KMS-11 (cell line): ENCODE measurements at regions not wholly inside any gene's neighbourhood (a gene's known extent, or its start where the extent isn't known, plus 50 kb on each side); places are given as distances from the start of the nearest gene placed in this dataset.

ENCODE experiments used
- H2AFZ ChIP-seq: fragments of 200-600 bp; sonication (generic); 2 replicates; pipeline ENCODE4 v1.6.1; 2016; ENCODE audit warnings: antibody characterized with exemption, mixed run types, low read depth
- H3K27ac ChIP-seq: fragments of 200-600 bp; sonication (generic); 2 replicates; pipeline ENCODE4 v1.6.1; 2016; ENCODE audit warnings: mild to moderate bottlenecking, mixed run types
- H3K27me3 ChIP-seq: fragments of 200-600 bp; sonication (generic); 2 replicates; pipeline ENCODE4 v1.6.1; 2017; ENCODE audit warnings: mild to moderate bottlenecking, low read depth, mixed run types, moderate library complexity; ENCODE audit not compliant: insufficient read depth
- H3K36me3 ChIP-seq: fragments of 200-600 bp; sonication (generic); 2 replicates; pipeline ENCODE4 v1.6.1; 2017; ENCODE audit warnings: mild to moderate bottlenecking, mixed run types; ENCODE audit not compliant: insufficient read depth
- H3K4me1 ChIP-seq: fragments of 200-600 bp; sonication (generic); 2 replicates; pipeline ENCODE4 v1.6.1; 2016; ENCODE audit warnings: mild to moderate bottlenecking, low read depth, mixed run types; ENCODE audit not compliant: poor library complexity, severe bottlenecking
- H3K4me2 ChIP-seq: fragments of 200-600 bp; sonication (generic); 2 replicates; pipeline ENCODE4 v1.7.0; 2016; ENCODE audit warnings: mild to moderate bottlenecking, mixed run types
- H3K4me3 ChIP-seq: fragments of 200-600 bp; sonication (generic); IDR thresholded peaks from 2 replicates; pipeline ENCODE4 v1.6.1; 2017; ENCODE audit warnings: low read depth, low read length, mixed read lengths; ENCODE audit not compliant: insufficient read depth
- H3K79me2 ChIP-seq: fragments of 200-600 bp; sonication (generic); 2 replicates; pipeline ENCODE4 v1.6.1; 2016; ENCODE audit warnings: low read depth, mixed run types; ENCODE audit not compliant: insufficient read depth
- H3K9ac ChIP-seq: fragments of 200-600 bp; sonication (generic); 2 replicates; pipeline ENCODE4 v1.6.1; 2016; ENCODE audit warnings: mild to moderate bottlenecking, mixed run types
- H4K20me1 ChIP-seq: fragments of 200-600 bp; sonication (generic); 2 replicates; pipeline ENCODE4 v1.6.1; 2016; ENCODE audit warnings: mild to moderate bottlenecking, mixed run types; ENCODE audit not compliant: insufficient read depth
- TF ChIP-seq, protein P1 (sequence below): fragments of 200-600 bp; sonication (generic); conservative IDR thresholded peaks from 2 replicates; pipeline ENCODE4 v1.6.1; 2017; ENCODE audit warnings: low read depth, mild to moderate bottlenecking, antibody characterized with exemption, low read length, moderate library complexity, mixed read lengths

DNA sequence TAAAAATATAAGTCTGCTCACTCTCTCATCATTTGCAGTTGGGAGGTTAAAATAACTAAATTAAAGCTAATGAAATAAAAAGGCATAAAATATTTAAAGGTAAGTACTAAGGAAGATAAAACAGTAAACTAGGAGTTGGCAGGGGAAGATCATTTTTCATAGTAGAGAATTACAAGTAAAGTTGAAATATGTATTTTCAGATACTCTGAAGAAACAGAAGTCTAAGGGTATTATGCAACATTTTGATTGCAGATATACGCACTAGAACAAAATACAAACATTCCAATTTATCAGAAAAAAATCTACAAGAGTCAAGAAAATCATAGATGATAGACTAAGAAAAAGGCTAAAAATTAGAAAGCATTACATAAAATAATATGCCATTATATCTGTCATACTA is 167.6 kb upstream of the CTAGE1 start:
- Histone ChIP-seq H3K4me1 (peaks cover 2% of the 10 kb centered on the region), H3K4me2 (no peak overlapping the region), H3K9ac (no peak overlapping the region), H3K27ac (no peak overlapping the region), H2AFZ (no peak overlapping the region), H3K79me2 (no peaks in the 10 kb centered on the region), H3K27me3 (no peaks in the 10 kb centered on the region), H4K20me1 (no peaks in the 10 kb centered on the region), H3K36me3 (no peaks in the 10 kb centered on the region), H3K4me3 (no peak overlapping the region)
- TF ChIP-seq, protein P1, sequence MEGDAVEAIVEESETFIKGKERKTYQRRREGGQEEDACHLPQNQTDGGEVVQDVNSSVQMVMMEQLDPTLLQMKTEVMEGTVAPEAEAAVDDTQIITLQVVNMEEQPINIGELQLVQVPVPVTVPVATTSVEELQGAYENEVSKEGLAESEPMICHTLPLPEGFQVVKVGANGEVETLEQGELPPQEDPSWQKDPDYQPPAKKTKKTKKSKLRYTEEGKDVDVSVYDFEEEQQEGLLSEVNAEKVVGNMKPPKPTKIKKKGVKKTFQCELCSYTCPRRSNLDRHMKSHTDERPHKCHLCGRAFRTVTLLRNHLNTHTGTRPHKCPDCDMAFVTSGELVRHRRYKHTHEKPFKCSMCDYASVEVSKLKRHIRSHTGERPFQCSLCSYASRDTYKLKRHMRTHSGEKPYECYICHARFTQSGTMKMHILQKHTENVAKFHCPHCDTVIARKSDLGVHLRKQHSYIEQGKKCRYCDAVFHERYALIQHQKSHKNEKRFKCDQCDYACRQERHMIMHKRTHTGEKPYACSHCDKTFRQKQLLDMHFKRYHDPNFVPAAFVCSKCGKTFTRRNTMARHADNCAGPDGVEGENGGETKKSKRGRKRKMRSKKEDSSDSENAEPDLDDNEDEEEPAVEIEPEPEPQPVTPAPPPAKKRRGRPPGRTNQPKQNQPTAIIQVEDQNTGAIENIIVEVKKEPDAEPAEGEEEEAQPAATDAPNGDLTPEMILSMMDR, result no peak

DNA sequence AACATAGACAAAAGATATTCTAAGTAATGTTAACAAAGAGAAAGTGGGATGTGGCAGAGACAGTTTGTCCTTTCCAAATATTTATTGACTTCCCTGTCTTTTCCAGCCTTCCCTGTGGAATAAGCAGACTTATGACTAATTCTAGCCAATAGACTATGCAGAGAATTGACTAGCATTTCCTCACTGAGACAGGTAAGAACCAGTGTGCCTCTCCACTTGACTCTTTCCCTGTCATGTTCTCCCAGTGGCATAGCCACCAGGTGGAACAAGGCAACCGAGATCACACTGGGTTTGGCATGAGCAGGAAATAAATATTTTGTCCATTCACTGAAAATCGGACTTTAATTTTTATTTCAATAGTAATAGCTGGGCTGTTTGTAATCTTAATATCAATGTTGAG is 168.1 kb upstream of the CTAGE1 start:
- no peak overlapping the region for H2AFZ ChIP-seq
- H3K27ac ChIP-seq, result no peak overlapping the region
- H3K4me1 ChIP-seq, result peaks cover 2% of the 10 kb centered on the region
- no peaks in the 10 kb centered on the region for H3K79me2 ChIP-seq
- H3K4me2 ChIP-seq, result no peak overlapping the region
- no peaks in the 10 kb centered on the region for H3K27me3 ChIP-seq
- no peaks in the 10 kb centered on the region for H4K20me1 ChIP-seq
- no peak overlapping the region for H3K9ac ChIP-seq
- no peaks in the 10 kb centered on the region for H3K36me3 ChIP-seq
- no peak overlapping the region for H3K4me3 ChIP-seq
- TF ChIP-seq, protein P1, result no peak

DNA sequence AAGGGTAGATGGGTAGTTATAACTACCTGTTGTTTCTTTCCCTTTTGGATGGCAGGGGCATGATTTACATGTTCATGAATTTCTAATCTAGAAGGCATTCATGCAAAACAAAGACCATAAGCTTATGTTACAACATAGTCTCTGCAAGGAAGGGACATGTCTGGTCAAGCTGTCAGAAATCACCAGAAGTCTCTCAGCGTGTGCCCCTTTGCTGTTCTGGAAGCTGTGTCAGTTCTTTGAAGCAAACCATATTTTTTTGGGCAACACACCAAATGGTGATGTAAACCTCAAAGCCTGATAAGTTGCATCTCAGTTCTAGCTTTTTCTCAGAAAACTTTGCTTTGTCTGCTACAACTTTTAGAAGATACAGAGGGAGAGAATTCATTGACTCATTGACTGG is 173.5 kb upstream of the CTAGE1 start:
- Histone ChIP-seq H3K27ac (no peak overlapping the region), H3K4me3 (no peak overlapping the region), H3K79me2 (no peaks in the 10 kb centered on the region), H3K9ac (no peak overlapping the region), H4K20me1 (no peaks in the 10 kb centered on the region), H3K36me3 (no peaks in the 10 kb centered on the region), H3K27me3 (no peaks in the 10 kb centered on the region), H2AFZ (no peak overlapping the region), H3K4me1 (no peaks in the 10 kb centered on the region), H3K4me2 (no peak overlapping the region)
- TF ChIP-seq, protein P1, result no peak

DNA sequence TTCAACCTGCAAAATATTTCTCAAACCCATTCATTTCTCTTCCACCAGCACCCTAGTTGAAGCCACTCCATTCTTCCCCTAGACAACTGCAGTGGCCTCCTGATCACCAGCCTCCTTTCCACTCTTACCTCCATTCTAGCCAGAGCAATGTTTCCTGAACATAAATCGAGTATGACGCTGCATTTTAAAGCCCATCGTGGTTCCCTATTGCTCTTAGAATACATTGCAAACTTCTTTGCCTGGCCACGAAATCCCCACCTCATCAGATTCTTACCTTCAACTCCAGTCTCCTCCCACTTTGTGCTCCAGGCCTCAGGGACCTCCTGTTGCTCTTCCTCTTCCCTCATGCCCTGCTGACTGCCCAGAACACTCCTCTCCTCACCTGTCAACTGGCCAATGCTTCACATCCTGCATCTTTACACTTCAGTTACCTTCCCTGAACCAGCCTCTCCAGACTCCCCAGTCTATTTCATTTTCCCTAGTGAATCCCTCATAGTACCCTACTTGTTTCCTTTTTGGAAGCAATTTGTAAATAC is 176.5 kb upstream of the CTAGE1 start:
- H3K4me2 ChIP-seq, result no peak overlapping the region
- no peaks in the 10 kb centered on the region for H3K79me2 ChIP-seq
- no peak overlapping the region for H3K27ac ChIP-seq
- no peak overlapping the region for H3K4me3 ChIP-seq
- no peak overlapping the region for H2AFZ ChIP-seq
- TF ChIP-seq, protein P1, result no peak
- H3K9ac ChIP-seq, result no peak overlapping the region
- H4K20me1 ChIP-seq, result no peaks in the 10 kb centered on the region
- H3K27me3 ChIP-seq, result no peaks in the 10 kb centered on the region
- no peaks in the 10 kb centered on the region for H3K36me3 ChIP-seq
- no peaks in the 10 kb centered on the region for H3K4me1 ChIP-seq
